DND-41 (cell line): ENCODE measurements at regions not wholly inside any gene's neighbourhood (a gene's known extent, or its start where the extent isn't known, plus 50 kb on each side); places are given as distances from the start of the nearest gene placed in this dataset.

ENCODE experiments used
- EZH2 ChIP-seq: IDR thresholded peaks from 3 replicates; pipeline ENCODE4 v1.6.1; 2012; ENCODE audit warnings: borderline replicate concordance, low read depth, mild to moderate bottlenecking, moderate library complexity, low read length, inconsistent platforms; ENCODE audit not compliant: severe bottlenecking
- TF ChIP-seq, protein P1 (sequence below): IDR thresholded peaks from 2 replicates; pipeline ENCODE4 v1.5.1; 2012; ENCODE audit warnings: borderline replicate concordance, low read length, moderate library complexity, mild to moderate bottlenecking; ENCODE audit not compliant: poor library complexity, severe bottlenecking; ENCODE audit errors: extremely low read depth

DNA sequence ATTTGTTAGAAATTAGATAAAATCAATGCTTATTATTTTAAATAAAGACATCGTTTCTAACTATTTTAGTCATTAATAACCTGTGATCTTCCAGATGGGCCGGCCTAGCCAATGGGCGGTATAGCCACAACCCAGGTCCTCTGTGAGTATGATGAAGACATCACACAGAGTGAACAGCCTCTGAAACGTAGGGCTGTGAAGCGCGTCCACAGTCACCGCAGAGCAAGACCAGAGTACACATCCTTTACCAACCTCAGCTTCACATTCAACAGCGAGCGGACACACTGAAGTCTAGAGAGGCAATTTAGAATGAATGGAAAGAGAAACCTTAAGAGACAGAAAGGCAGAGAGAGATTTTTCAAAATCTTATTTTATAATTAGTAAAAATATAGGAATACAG is 125.0 kb upstream of the RPS6KA2 start:
- TF ChIP-seq, protein P1, sequence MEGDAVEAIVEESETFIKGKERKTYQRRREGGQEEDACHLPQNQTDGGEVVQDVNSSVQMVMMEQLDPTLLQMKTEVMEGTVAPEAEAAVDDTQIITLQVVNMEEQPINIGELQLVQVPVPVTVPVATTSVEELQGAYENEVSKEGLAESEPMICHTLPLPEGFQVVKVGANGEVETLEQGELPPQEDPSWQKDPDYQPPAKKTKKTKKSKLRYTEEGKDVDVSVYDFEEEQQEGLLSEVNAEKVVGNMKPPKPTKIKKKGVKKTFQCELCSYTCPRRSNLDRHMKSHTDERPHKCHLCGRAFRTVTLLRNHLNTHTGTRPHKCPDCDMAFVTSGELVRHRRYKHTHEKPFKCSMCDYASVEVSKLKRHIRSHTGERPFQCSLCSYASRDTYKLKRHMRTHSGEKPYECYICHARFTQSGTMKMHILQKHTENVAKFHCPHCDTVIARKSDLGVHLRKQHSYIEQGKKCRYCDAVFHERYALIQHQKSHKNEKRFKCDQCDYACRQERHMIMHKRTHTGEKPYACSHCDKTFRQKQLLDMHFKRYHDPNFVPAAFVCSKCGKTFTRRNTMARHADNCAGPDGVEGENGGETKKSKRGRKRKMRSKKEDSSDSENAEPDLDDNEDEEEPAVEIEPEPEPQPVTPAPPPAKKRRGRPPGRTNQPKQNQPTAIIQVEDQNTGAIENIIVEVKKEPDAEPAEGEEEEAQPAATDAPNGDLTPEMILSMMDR, result no peak
- no peak for TF ChIP-seq EZH2
